HPDE6-E6E7 (cell line): ENCODE measurements at regions not wholly inside any gene's neighbourhood (a gene's known extent, or its start where the extent isn't known, plus 50 kb on each side); places are given as distances from the start of the nearest gene placed in this dataset.
"Not testable (repeated sequence)": the region's sequence is repeated elsewhere in the genome, so short reads cannot be mapped to it uniquely, and the experiment has no call there.

Experiments used
- DNase-seq: peaks from one replicate; pipeline ENCODE4 v3.0.0; 2011; ENCODE audit warnings: missing footprints; ENCODE audit errors: extremely low spot score

GRCh38 chrX:95218976-95219375, 1465.7 kb upstream of the DIAPH2 start:
- DNase-seq, result no peak

DNA sequence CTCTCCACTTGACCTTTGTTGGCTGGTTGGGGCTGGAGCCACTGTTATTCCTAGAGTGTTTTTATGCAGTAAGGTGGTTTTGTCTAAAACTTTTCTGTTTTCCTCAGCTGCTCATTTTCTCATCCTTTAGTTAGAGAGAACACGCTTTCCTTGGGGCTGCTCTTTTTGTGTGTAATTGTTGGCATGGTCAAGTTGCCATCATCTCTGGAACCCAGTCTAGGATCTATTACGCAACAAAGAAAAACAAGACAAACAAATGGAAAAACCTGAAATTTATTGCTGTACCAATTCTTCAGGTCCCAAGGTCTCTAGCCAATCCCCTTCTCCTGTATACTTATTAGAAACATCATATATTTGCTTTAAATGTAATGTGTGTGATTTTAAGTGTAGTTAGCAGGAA, 1436.3 kb upstream of the DIAPH2 start:
- DNase-seq, result no peak

DNA sequence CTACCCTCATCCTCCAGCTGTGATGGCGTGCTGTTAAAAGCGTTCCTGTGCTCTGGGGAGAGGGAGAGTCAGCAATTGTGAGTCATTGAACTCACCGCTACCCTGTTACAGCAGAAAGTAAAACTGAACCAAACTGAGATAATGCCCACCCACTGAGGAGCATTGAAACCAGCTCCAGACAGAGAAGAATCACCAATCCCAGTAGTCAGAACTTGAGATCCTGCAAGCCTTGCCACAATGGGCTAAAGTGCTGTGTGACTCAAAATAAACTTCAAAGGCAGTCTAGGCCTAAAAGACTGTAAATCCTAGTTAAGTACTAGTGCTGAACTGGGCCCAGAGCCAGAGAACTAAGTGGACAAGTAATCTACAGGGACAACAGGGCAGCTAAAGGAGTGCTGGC, 1394.2 kb upstream of the DIAPH2 start:
- DNase-seq, result no peak

DNA sequence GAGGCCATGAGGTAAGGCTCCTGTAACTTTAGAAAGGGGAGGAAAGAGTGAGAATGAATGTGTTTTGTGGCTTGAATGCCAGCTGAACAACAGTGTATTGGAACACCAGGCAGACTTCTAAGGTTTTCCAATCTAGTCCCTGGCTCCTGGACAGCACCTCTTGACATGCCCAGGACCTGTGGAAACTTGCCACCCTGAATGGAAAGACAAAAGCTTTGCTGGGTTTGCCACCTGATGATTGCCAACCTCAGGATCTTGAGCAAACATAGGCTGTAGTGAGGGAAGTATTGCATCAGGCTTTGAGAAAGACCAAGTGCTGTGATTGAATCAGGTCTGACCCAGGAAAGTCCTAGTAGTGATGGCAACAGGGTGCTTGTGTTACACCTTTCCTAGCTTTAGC, 1393.1 kb upstream of the DIAPH2 start:
- DNase-seq, result no peak

GRCh38 chrX:95318882-95319281, 1365.8 kb upstream of the DIAPH2 start:
- peak; percentile 3 for DNase-seq

GRCh38 chrX:95325185-95325584, 1359.5 kb upstream of the DIAPH2 start:
- DNase-seq, result no peak

DNA sequence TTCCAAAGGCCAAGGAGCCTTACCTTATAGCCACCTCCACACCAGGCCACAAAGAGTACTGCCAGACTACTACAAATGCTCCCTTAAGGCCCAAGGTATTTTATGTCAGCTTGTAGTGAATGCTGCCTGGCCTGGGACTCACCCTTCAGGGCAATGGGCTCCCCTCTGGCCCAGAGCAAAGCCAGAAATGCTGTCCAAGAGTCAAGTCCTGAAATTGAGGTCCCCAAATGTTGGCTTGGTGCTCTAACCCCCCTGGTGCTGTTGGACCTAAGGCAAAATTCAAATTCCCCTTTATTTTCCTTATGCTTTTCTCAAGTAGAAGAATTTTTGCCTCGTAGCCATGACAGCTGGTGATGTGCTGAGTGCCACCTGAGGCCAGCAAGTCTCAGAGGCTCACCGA, 1354.3 kb upstream of the DIAPH2 start:
- no peak for DNase-seq

GRCh38 chrX:95332530-95332929, 1352.1 kb upstream of the DIAPH2 start:
- no peak for DNase-seq

DNA sequence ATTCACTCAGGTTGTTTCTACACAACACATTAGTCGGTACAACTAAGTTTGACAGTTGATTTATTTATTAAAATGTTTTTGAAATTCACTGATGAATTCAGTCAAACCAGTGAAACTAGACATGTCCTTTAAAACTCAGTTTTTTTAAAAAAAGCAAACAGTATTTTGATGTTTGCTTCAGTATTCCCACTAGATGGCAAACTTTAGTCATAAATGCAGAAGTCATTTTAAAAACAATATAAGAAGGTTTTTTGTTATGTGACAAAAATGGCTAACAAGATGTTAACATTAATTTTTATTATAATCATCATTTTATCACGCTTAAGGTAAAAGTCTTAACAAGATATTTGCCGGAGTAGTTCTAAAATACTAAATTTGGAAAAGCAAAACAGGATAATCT, 1337.8 kb upstream of the DIAPH2 start:
- no peak for DNase-seq

DNA sequence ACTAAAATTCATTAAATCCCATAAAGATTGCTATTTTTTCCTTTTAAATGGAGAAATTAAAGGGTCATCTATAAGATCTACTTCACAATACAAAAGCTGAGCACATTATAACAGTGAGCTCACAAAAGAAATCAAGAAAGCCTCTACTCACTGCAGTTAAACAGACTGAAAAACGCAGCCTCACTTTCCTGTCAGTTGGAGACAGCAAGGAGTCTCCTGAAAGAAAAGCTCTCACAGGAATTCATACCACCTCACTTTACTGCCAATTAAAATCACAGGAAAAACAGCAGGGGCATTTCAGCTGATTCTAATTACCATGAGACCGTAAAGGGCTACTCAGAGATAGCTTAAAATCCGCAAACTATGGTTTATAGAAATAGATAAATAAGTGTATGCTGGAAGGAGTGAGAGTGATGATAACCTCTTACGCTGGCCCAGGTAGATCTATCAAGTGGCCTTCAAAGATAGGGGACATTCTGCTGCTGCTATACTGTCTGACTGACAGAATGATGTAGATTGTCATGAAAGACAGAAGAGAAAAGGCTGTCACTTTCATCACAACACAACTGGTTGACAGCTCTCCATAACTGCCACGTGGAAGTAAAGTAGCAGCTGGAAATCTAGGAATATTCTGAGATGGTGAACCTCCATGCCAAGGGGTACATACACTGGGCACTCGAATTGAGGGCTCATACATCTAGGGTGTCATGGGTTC, 1333.7 kb upstream of the DIAPH2 start:
- no peak for DNase-seq

DNA sequence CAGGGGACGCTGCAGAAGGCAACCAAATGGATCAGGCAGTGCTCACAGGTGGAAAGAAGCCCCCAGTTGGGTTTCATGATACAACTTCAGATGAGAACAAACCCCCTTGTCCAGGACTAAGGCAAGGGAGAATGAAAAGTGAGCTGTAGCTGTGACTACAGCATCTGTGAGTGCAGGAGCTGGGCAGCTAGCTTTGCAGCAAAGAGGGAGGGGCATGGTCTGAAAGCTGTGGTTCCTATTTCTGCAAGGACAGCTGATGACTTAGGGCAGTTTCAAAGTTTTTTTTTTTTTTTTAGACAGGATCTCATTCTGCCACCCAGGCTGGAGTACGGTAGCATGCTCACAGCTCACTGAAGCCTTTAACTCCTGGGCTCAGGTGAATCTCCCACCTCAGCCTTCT, 1317.4 kb upstream of the DIAPH2 start:
- DNase-seq, result no peak

GRCh38 chrX:95382799-95383198, 1301.8 kb upstream of the DIAPH2 start:
- peak; percentile 3 for DNase-seq

DNA sequence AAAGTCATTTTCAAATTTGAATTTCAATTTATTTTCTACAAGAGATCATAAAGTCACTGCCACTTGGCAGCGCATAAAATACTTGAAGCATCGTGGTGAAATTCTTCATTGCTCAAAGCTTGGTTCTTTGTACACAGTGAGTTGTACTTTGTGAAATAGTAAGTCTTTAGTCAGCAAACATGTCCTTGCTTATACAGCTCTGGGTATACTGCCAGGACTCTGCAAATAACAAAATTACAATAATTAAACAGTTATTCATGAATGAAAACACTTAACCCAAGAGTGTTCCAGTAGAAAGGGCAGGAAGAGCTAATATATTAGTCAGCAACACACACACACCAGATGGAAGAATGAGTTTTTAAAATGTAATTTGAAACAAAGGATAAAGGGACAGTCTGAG, 1300.9 kb upstream of the DIAPH2 start:
- DNase-seq, result peak; percentile 1

DNA sequence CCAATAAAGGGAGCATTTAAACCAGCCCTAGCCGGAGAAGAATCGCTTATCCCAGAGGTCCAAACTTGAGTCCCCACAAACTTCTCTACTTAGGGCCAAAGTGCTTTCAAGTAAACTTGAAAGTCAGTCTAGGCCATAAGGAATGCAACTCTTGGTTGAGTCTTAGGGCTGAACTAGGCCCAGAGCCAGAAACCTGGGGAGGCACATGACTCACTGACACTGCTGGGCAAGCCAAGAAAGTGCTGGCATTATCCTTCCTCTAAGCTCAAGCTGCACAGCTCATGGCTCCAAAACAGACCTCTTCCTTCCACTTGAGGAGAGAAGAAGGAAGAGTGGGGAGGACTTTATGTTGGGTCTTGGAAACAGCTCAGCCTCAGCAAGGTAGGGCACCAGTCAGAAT, 1257.3 kb upstream of the DIAPH2 start:
- DNase-seq, result peak; percentile 2

DNA sequence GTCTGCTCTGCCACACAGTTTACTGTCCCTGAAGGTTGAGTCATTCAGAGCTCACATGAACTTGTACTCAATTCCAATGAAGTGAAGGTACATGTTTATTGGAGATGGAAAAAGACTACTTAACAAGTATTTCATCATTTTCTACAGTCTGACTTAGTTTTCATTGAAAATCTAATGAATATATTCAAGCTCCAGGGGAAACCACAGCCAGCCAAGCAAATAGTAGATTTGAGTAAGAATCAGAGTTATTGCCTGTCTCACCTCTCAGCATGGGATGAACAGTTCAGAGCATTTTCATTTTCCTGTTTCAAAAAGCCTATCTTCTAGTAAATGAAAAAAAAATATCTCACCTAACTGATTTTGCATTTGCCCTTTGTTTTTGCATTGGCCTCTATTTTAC, 1249.4 kb upstream of the DIAPH2 start:
- DNase-seq, result no peak

- no peak for DNase-seq
These were observed 1242.8 kb upstream of the DIAPH2 start for GRCh38 chrX:95441836-95442235.

- no peak for DNase-seq
These were observed 1199.9 kb upstream of the DIAPH2 start for GRCh38 chrX:95484781-95485180.

DNA sequence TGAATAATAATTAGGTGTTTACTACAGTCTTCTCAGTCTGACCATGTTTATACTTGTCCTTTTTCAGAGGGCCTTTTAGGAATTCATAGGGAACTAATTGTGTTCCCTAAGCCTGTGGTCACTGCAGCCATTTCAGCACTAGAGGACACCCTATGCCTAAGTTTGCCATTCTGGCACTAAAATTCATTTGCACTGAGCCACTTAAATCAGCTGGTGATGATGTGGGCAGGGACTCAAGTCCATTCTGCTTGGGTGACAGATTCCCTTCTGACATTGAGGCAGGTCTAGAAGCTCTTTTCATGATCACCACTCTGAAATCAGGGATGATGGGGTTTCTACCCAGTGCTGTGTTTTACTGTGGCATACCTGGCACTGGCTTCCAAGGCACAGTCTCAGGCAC, 1178.9 kb upstream of the DIAPH2 start:
- peak; percentile 3 for DNase-seq

- DNase-seq, result no peak
These were observed 1175.2 kb upstream of the DIAPH2 start for GRCh38 chrX:95509474-95509873.

DNA sequence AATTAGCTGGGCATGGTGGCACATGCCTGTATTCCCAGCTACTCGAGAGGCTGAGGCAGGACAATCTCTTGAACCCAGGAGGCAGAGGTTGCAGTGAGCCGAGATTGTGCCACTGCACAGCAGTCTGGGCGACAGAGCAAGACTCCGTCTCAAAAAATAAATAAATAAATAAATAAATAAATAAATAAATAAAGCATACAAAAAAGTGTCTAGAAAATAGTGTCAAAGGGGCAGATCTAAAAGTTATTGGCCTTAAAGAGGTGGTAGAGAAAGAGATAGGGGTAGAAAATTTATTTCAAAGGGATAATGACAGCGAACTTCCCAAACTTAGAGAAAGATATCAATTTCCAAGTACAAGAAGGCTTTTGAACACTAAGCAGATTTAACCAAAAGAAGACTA, 1160.6 kb upstream of the DIAPH2 start:
- DNase-seq, result not testable (repeated sequence)

DNA sequence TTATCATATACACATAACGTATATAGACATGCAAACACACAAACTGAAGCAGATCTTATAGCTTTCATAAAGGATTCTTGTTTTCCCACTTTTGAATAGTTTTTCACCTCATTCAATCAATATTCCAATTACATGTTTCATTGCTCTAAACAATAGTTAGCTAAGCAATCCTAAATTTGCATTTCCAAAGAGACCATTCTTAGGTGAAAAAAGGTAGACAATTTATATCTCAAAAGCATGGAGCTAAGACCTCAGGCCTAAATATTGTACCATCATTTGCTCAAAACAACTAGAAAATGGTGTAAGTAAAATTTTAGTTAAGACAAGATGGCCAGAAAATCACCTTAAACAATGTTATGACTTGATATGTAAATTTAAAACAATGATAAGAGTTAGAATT, 1148.5 kb upstream of the DIAPH2 start:
- DNase-seq, result no peak

- no peak for DNase-seq
These were observed 1148.0 kb upstream of the DIAPH2 start for GRCh38 chrX:95536661-95537060.

- DNase-seq, result no peak
These were observed 1145.6 kb upstream of the DIAPH2 start for GRCh38 chrX:95539041-95539440.

- not testable (repeated sequence) for DNase-seq
These were observed 1135.1 kb upstream of the DIAPH2 start for GRCh38 chrX:95549552-95549951.
